Memory B cell (primary cell): ENCODE measurements at regions not wholly inside any gene's neighbourhood (a gene's known extent, or its start where the extent isn't known, plus 50 kb on each side); places are given as distances from the start of the nearest gene placed in this dataset.

Experiments
- ATAC-seq: fragments of 150-1000 bp; cut with Tn5 transposase; 2 replicates; pipeline ENCODE4 v1.10.0; 2021; ENCODE audit warnings: low read depth, mild to moderate bottlenecking, moderate library complexity
- DNase-seq, 2 donors: peaks; one replicate each; pipeline ENCODE4 v3.0.0; 2022; ENCODE audit warnings: low spot score in 2 of 2
- H3K27ac Mint-ChIP-seq: one replicate; pipeline ENCODE4 v1.8.0; 2022; ENCODE audit warnings: mild to moderate bottlenecking, moderate library complexity, mixed read lengths
- H3K27me3 Mint-ChIP-seq: one replicate; pipeline ENCODE4 v1.8.0; 2022; ENCODE audit warnings: mixed read lengths
- H3K36me3 Mint-ChIP-seq: one replicate; pipeline ENCODE4 v1.8.0; 2022; ENCODE audit warnings: mild to moderate bottlenecking, mixed read lengths
- H3K4me1 Mint-ChIP-seq: one replicate; pipeline ENCODE4 v1.8.0; 2022; ENCODE audit warnings: mixed read lengths
- H3K4me3 Mint-ChIP-seq: one replicate; pipeline ENCODE4 v1.8.0; 2022; ENCODE audit warnings: mild to moderate bottlenecking, moderate library complexity, mixed read lengths
- H3K9me3 Mint-ChIP-seq: one replicate; pipeline ENCODE4 v1.8.0; 2022; ENCODE audit warnings: mixed read lengths

DNA sequence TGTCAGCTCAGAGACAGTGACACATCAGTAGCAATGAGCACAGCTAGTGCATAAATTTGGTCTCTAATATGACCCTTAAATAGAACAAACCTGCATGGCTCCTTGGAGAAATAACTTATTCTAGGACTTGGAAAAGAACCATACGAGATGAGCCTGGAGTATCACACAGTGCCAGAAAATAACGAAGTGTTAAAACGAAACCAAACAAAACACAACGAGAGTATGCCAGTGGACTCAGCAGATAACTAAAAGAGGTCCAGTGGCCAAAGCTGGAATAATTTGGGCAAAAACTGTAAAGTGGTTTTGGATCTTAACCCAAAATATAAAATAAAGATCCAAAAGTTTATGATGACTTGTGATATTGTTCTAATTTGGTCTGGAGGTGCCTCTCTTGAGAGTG lies 1599.0 kb upstream of the LRRTM1 start:
- DNase-seq (no peak), ATAC-seq (no peak)
- no peaks in the 10 kb centered on the region for H3K36me3 Mint-ChIP-seq
- H3K9me3 Mint-ChIP-seq: peaks cover 4% of the 10 kb centered on the region
- H3K27me3 Mint-ChIP-seq: no peaks in the 10 kb centered on the region
- no peak overlapping the region for H3K27ac Mint-ChIP-seq
- H3K4me3 Mint-ChIP-seq: no peak overlapping the region
- H3K4me1 Mint-ChIP-seq: no peaks in the 10 kb centered on the region

GRCh38 chr2:81901017-81901416 lies 1596.5 kb upstream of the LRRTM1 start:
- H3K27me3 Mint-ChIP-seq: no peaks in the 10 kb centered on the region
- DNase-seq (no peak), ATAC-seq (no peak)
- H3K36me3 Mint-ChIP-seq: no peaks in the 10 kb centered on the region
- H3K4me3 Mint-ChIP-seq: no peak overlapping the region
- peaks cover 7% of the 10 kb centered on the region for H3K9me3 Mint-ChIP-seq
- no peak overlapping the region for H3K27ac Mint-ChIP-seq
- no peaks in the 10 kb centered on the region for H3K4me1 Mint-ChIP-seq

GRCh38 chr2:81895620-81896250 lies 1591.2 kb upstream of the LRRTM1 start:
- DNase-seq (no peak), ATAC-seq (no peak)
- Mint-ChIP-seq H3K27ac (no peak overlapping the region), H3K27me3 (no peaks in the 10 kb centered on the region), H3K36me3 (no peaks in the 10 kb centered on the region), H3K9me3 (peaks cover 5% of the 10 kb centered on the region), H3K4me3 (no peak overlapping the region), H3K4me1 (no peaks in the 10 kb centered on the region)

GRCh38 chr2:81894451-81894990 lies 1590.0 kb upstream of the LRRTM1 start:
- Mint-ChIP-seq H3K4me3 (no peak overlapping the region), H3K4me1 (no peaks in the 10 kb centered on the region), H3K9me3 (peaks cover 4% of the 10 kb centered on the region), H3K27me3 (no peaks in the 10 kb centered on the region), H3K27ac (no peak overlapping the region), H3K36me3 (no peaks in the 10 kb centered on the region)
- ATAC-seq (no peak), DNase-seq (no peak)

GRCh38 chr2:81876624-81877023 lies 1572.1 kb upstream of the LRRTM1 start:
- no peaks in the 10 kb centered on the region for H3K27me3 Mint-ChIP-seq

GRCh38 chr2:81872006-81872405 lies 1567.5 kb upstream of the LRRTM1 start:
- H3K36me3 Mint-ChIP-seq: no peaks in the 10 kb centered on the region
- DNase-seq (no peak), ATAC-seq (no peak)
- H3K27me3 Mint-ChIP-seq: no peaks in the 10 kb centered on the region
- H3K27ac Mint-ChIP-seq: no peak overlapping the region
- no peaks in the 10 kb centered on the region for H3K4me1 Mint-ChIP-seq
- H3K4me3 Mint-ChIP-seq: no peak overlapping the region
- peaks cover 4% of the 10 kb centered on the region for H3K9me3 Mint-ChIP-seq

More at GRCh38 chr2:81876624-81877023, 1572.1 kb upstream of the LRRTM1 start:
- ATAC-seq (no peak), DNase-seq (no peak)
- H3K4me1 Mint-ChIP-seq: no peaks in the 10 kb centered on the region
- no peaks in the 10 kb centered on the region for H3K36me3 Mint-ChIP-seq
- H3K27ac Mint-ChIP-seq: no peak overlapping the region
- no peaks in the 10 kb centered on the region for H3K9me3 Mint-ChIP-seq
- no peak overlapping the region for H3K4me3 Mint-ChIP-seq

DNA sequence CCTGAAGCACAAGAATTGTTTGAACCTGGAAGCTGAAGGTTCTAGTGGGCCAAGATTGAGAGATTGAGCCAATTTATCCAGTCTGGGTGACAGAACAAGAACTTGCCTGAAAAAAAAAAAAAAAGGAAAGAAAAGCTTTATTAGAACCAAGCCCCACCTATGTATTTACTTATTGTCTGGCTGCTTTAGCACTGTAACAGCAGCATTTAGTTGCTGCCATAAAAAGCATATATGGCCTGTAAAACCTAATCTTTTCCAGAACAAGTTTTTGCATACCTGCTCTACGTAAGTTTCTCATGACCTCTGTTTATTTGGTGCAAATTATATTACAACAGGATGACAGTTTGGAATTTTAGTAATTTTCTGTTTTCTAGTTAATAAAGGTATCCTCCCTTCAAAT lies 1565.6 kb upstream of the LRRTM1 start:
- H3K4me3 Mint-ChIP-seq: no peak overlapping the region
- H3K27ac Mint-ChIP-seq: no peak overlapping the region
- ATAC-seq: no peak

DNA sequence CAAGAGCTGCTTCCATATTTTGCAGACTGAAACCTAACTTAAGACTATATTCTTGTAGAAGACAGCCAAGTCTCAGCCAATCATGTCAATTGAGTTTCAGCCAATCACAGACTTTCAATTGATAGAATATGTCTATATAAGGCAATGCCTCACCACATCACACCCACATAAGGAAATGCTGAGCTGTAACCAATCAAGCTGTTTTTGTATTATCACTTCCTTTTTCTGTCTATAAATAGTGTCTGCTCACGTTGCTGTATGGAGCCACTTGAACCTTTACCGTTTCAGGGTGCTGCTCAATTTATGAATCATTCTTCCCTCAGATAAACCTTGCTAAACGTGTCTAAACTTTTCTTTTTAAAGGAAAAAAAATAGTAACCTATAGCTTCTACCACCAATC lies 1554.4 kb upstream of the LRRTM1 start:
- no peak for ATAC-seq
- Mint-ChIP-seq H3K9me3 (peaks cover 2% of the 10 kb centered on the region), H3K4me1 (peaks cover 2% of the 10 kb centered on the region), H3K4me3 (no peak overlapping the region), H3K36me3 (no peaks in the 10 kb centered on the region), H3K27ac (no peak overlapping the region), H3K27me3 (no peaks in the 10 kb centered on the region)
- DNase-seq: no peak

More for the DNA sequence above, 1565.6 kb upstream of the LRRTM1 start:
- peaks cover 5% of the 10 kb centered on the region for H3K9me3 Mint-ChIP-seq
- no peaks in the 10 kb centered on the region for H3K27me3 Mint-ChIP-seq
- no peaks in the 10 kb centered on the region for H3K4me1 Mint-ChIP-seq
- no peaks in the 10 kb centered on the region for H3K36me3 Mint-ChIP-seq
- DNase-seq: no peak

GRCh38 chr2:81853341-81853740 lies 1548.8 kb upstream of the LRRTM1 start:
- H3K9me3 Mint-ChIP-seq: peaks cover 2% of the 10 kb centered on the region
- no peak overlapping the region for H3K4me3 Mint-ChIP-seq
- H3K27me3 Mint-ChIP-seq: no peaks in the 10 kb centered on the region
- no peak overlapping the region for H3K27ac Mint-ChIP-seq
- ATAC-seq: no peak
- no peak for DNase-seq
- no peaks in the 10 kb centered on the region for H3K36me3 Mint-ChIP-seq
- H3K4me1 Mint-ChIP-seq: no peaks in the 10 kb centered on the region

DNA sequence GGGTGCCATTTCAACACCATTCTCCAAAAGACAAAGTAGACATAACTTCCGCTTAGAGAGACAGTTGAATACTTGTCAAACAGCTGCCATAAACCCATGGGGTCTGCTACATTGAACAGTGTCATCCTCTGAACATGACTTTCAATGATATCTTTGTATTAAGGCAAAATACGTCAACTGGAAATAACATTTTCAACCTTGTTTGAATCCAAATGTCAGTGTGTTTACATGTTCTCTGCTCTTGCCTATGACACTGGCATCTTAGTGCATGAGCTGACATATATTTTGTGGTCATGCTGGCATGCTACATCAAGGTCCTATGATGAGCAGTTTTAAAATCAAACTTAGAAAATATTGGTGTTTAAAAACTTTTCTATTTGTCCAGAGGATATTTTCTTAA lies 1548.1 kb upstream of the LRRTM1 start:
- Mint-ChIP-seq H3K27ac (no peak overlapping the region), H3K27me3 (no peaks in the 10 kb centered on the region), H3K4me1 (no peaks in the 10 kb centered on the region), H3K36me3 (no peaks in the 10 kb centered on the region), H3K4me3 (no peak overlapping the region), H3K9me3 (peaks cover 4% of the 10 kb centered on the region)
- DNase-seq (no peak), ATAC-seq (no peak)

GRCh38 chr2:81839780-81840179 lies 1535.2 kb upstream of the LRRTM1 start:
- no peak overlapping the region for H3K27ac Mint-ChIP-seq
- no peaks in the 10 kb centered on the region for H3K9me3 Mint-ChIP-seq
- DNase-seq (no peak), ATAC-seq (no peak)
- no peaks in the 10 kb centered on the region for H3K36me3 Mint-ChIP-seq
- no peaks in the 10 kb centered on the region for H3K27me3 Mint-ChIP-seq
- no peak overlapping the region for H3K4me3 Mint-ChIP-seq
- H3K4me1 Mint-ChIP-seq: no peaks in the 10 kb centered on the region

- no peaks in the 10 kb centered on the region for H3K27me3 Mint-ChIP-seq
- H3K9me3 Mint-ChIP-seq: peaks cover 4% of the 10 kb centered on the region
- no peak overlapping the region for H3K27ac Mint-ChIP-seq
- no peak for ATAC-seq
- H3K36me3 Mint-ChIP-seq: no peaks in the 10 kb centered on the region
- no peak for DNase-seq
- no peaks in the 10 kb centered on the region for H3K4me1 Mint-ChIP-seq
- H3K4me3 Mint-ChIP-seq: no peak overlapping the region
Observed at GRCh38 chr2:81835321-81836000, 1530.9 kb upstream of the LRRTM1 start.

- H3K4me3 Mint-ChIP-seq: no peak overlapping the region
- ATAC-seq (no peak), DNase-seq (no peak)
- H3K27ac Mint-ChIP-seq: no peak overlapping the region
- no peaks in the 10 kb centered on the region for H3K27me3 Mint-ChIP-seq
- no peaks in the 10 kb centered on the region for H3K4me1 Mint-ChIP-seq
- H3K9me3 Mint-ChIP-seq: peaks cover 6% of the 10 kb centered on the region
- H3K36me3 Mint-ChIP-seq: no peaks in the 10 kb centered on the region
Observed at GRCh38 chr2:81786811-81787210, 1482.3 kb upstream of the LRRTM1 start.

DNA sequence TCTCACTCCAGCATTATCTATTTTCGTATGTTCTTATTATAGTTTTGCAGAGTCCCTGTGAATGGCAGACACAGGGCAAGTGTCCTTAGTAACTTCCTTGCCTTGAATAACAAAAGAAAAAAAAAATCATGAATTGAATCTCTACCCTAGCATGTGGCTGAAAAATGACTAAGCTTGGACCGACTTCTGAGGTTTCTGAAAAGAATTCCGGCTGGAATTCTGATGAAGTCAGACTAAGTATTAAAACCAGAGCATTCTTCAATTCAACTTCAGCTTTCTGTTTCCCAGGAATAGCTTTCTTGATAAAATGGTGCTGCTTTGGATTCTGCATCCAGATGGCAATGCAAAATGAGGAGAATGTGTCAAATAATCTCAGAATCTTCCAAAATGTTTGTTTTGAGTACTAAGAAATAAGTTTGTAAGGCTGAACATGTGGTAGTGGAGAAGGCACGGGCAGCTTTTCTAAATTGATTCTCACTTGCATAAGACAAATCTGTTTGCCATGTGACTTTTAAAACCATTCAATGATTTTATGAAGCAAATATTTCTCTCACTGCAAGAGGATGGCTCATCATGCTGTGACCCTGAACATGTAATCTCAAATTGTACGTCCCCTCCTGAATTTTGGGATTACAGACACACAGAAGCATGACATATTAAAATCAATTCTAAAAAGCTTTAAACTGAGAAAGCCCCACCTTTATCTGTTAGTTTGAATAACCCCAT lies 1462.8 kb upstream of the LRRTM1 start:
- no peak for ATAC-seq
- Mint-ChIP-seq H3K4me3 (no peak overlapping the region), H3K36me3 (no peaks in the 10 kb centered on the region), H3K27ac (no peak overlapping the region), H3K9me3 (peaks cover 6% of the 10 kb centered on the region), H3K27me3 (no peaks in the 10 kb centered on the region), H3K4me1 (no peaks in the 10 kb centered on the region)
- DNase-seq: no peak
